KMS-11 (cell line): ENCODE measurements at regions not wholly inside any gene's neighbourhood (a gene's known extent, or its start where the extent isn't known, plus 50 kb on each side); places are given as distances from the start of the nearest gene placed in this dataset.

Experiments
- H2AFZ ChIP-seq: fragments of 200-600 bp; sonication (generic); 2 replicates; pipeline ENCODE4 v1.6.1; 2016; ENCODE audit warnings: antibody characterized with exemption, mixed run types, low read depth
- H3K27ac ChIP-seq: fragments of 200-600 bp; sonication (generic); 2 replicates; pipeline ENCODE4 v1.6.1; 2016; ENCODE audit warnings: mild to moderate bottlenecking, mixed run types
- H3K27me3 ChIP-seq: fragments of 200-600 bp; sonication (generic); 2 replicates; pipeline ENCODE4 v1.6.1; 2017; ENCODE audit warnings: mild to moderate bottlenecking, low read depth, mixed run types, moderate library complexity; ENCODE audit not compliant: insufficient read depth
- H3K36me3 ChIP-seq: fragments of 200-600 bp; sonication (generic); 2 replicates; pipeline ENCODE4 v1.6.1; 2017; ENCODE audit warnings: mild to moderate bottlenecking, mixed run types; ENCODE audit not compliant: insufficient read depth
- H3K4me1 ChIP-seq: fragments of 200-600 bp; sonication (generic); 2 replicates; pipeline ENCODE4 v1.6.1; 2016; ENCODE audit warnings: mild to moderate bottlenecking, low read depth, mixed run types; ENCODE audit not compliant: poor library complexity, severe bottlenecking
- H3K4me2 ChIP-seq: fragments of 200-600 bp; sonication (generic); 2 replicates; pipeline ENCODE4 v1.7.0; 2016; ENCODE audit warnings: mild to moderate bottlenecking, mixed run types
- H3K4me3 ChIP-seq: fragments of 200-600 bp; sonication (generic); IDR thresholded peaks from 2 replicates; pipeline ENCODE4 v1.6.1; 2017; ENCODE audit warnings: low read depth, low read length, mixed read lengths; ENCODE audit not compliant: insufficient read depth
- H3K79me2 ChIP-seq: fragments of 200-600 bp; sonication (generic); 2 replicates; pipeline ENCODE4 v1.6.1; 2016; ENCODE audit warnings: low read depth, mixed run types; ENCODE audit not compliant: insufficient read depth
- H3K9ac ChIP-seq: fragments of 200-600 bp; sonication (generic); 2 replicates; pipeline ENCODE4 v1.6.1; 2016; ENCODE audit warnings: mild to moderate bottlenecking, mixed run types
- H4K20me1 ChIP-seq: fragments of 200-600 bp; sonication (generic); 2 replicates; pipeline ENCODE4 v1.6.1; 2016; ENCODE audit warnings: mild to moderate bottlenecking, mixed run types; ENCODE audit not compliant: insufficient read depth
- TF ChIP-seq, protein P1 (sequence below): fragments of 200-600 bp; sonication (generic); conservative IDR thresholded peaks from 2 replicates; pipeline ENCODE4 v1.6.1; 2017; ENCODE audit warnings: low read depth, mild to moderate bottlenecking, antibody characterized with exemption, low read length, moderate library complexity, mixed read lengths

DNA sequence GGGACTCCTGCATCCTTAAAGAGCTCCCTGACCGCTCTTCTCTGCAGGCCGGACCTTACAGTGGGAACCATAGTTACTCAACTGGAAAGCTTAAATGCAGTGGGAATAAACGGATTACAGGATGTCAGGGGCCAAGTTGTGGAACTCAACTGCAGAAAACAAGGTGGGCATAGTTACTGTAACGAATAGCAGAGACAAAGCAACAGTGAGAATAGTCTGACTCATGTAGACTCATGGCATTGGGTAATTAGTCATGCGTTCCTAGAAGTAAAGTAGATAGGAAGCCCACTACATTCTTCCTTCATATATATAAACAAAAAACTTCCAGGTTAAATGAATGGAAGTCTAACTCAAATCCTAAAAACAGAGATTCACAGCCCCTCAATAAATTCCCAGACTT lies 95.5 kb upstream of the CHRNA7 start:
- Histone ChIP-seq H2AFZ (no peak overlapping the region), H3K27ac (no peak overlapping the region), H3K79me2 (no peaks in the 10 kb centered on the region), H3K4me2 (no peak overlapping the region), H3K4me3 (no peak overlapping the region), H3K27me3 (no peaks in the 10 kb centered on the region), H3K4me1 (no peaks in the 10 kb centered on the region), H3K9ac (no peak overlapping the region), H4K20me1 (no peaks in the 10 kb centered on the region), H3K36me3 (no peaks in the 10 kb centered on the region)
- TF ChIP-seq, protein P1, sequence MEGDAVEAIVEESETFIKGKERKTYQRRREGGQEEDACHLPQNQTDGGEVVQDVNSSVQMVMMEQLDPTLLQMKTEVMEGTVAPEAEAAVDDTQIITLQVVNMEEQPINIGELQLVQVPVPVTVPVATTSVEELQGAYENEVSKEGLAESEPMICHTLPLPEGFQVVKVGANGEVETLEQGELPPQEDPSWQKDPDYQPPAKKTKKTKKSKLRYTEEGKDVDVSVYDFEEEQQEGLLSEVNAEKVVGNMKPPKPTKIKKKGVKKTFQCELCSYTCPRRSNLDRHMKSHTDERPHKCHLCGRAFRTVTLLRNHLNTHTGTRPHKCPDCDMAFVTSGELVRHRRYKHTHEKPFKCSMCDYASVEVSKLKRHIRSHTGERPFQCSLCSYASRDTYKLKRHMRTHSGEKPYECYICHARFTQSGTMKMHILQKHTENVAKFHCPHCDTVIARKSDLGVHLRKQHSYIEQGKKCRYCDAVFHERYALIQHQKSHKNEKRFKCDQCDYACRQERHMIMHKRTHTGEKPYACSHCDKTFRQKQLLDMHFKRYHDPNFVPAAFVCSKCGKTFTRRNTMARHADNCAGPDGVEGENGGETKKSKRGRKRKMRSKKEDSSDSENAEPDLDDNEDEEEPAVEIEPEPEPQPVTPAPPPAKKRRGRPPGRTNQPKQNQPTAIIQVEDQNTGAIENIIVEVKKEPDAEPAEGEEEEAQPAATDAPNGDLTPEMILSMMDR = no peak

DNA sequence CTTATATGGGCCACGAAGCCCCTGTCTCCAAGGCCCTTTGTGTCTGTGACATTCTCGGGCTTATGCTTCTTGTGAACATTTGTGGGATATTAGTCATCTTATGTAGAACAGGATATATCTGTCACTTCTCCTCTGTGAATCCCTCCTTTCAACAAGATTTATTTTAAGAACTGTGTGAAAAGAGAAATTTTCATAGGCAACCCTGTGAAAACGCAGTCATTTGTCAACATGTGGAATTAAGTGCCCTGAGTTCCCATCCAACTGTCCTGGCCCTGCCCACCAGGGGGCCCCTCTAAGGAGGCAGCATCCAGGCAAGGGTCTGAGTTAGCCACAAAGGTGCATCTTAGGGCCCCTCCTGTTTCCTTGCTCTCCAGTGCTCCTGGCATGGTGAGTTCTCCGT lies 76.8 kb upstream of the CHRNA7 start:
- Histone ChIP-seq H2AFZ (no peak overlapping the region), H3K27me3 (no peaks in the 10 kb centered on the region)

DNA sequence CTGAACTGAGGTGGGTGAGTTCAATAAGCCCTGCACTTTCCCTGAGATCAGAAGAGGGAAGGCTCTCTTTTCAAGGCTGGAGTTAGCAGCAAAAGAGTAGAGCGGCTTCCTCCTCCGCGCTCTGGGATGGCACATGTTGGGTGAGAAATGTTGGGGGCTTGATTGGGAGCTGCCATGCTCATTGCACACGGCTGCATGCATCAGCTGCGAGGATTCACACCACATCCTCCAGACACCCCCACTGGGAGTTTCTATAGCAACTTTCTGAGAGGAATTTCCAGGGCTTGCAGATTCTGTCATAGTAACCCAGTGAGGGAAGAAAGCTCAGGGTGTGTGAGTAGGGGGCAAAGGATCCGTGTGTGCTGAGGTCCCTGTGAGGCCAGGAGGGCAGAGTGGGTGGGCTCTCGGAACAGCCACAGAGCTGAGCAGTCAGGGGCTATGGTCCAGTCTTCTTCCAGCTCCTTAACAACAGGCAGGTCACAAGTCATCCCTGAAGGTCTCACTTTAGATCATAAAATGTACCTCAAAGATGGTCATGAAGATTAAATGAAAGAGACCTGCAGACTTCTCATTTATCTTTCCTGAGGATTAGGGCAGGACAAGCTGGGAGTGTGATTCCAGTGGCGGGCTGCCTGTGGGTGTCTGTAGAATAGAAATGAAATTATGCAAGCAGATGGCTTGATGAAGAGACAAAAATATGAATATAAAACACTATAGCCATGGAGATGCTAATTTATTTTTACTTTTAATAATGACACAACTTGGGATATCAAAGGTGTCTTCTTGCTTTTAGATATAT lies 75.7 kb upstream of the CHRNA7 start:
- Histone ChIP-seq H2AFZ (no peak overlapping the region), H4K20me1 (no peaks in the 10 kb centered on the region), H3K4me1 (no peaks in the 10 kb centered on the region), H3K9ac (no peak overlapping the region), H3K4me3 (no peak overlapping the region), H3K27ac (no peak overlapping the region), H3K27me3 (no peaks in the 10 kb centered on the region), H3K79me2 (no peaks in the 10 kb centered on the region), H3K36me3 (no peaks in the 10 kb centered on the region), H3K4me2 (no peak overlapping the region)
- TF ChIP-seq, protein P1 = no peak

More for the DNA sequence above, 76.8 kb upstream of the CHRNA7 start:
- Histone ChIP-seq H3K36me3 (no peaks in the 10 kb centered on the region), H3K9ac (no peak overlapping the region), H3K27ac (no peak overlapping the region), H3K4me1 (no peaks in the 10 kb centered on the region), H3K4me3 (no peak overlapping the region), H3K4me2 (no peak overlapping the region), H3K79me2 (no peaks in the 10 kb centered on the region), H4K20me1 (no peaks in the 10 kb centered on the region)
- TF ChIP-seq, protein P1 = no peak

DNA sequence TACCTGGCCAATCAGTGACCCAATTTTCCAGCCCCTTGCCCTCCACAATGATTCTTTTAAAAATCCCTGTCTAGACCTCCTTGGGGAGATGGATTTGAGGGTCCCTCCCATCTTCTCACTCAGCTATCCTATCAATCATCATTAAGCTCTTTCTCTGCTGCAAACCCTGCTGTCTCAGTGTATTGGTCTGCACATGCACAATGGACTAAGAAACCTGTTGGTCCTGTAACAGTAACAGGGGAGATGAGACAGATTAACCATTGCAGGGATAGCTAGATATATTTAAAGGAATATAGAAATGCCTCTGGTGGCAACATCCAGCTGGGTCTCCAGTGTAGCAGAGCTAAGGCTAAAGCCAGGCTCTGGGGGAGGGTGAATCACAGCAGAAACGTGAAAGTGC lies 74.6 kb upstream of the CHRNA7 start:
- Histone ChIP-seq H3K79me2 (no peaks in the 10 kb centered on the region), H2AFZ (no peak overlapping the region), H3K9ac (no peak overlapping the region), H3K4me1 (no peaks in the 10 kb centered on the region), H3K27ac (no peak overlapping the region), H3K4me3 (no peak overlapping the region), H3K27me3 (no peaks in the 10 kb centered on the region), H3K4me2 (no peak overlapping the region), H4K20me1 (no peaks in the 10 kb centered on the region), H3K36me3 (no peaks in the 10 kb centered on the region)
- TF ChIP-seq, protein P1 = no peak
